ENCODE measurements at regions not wholly inside any gene's neighbourhood (a gene's known extent, or its start where the extent isn't known, plus 50 kb on each side); places are given as distances from the start of the nearest gene placed in this dataset.

- no peak for TF ChIP-seq ZBTB33 (IDR thresholded peaks at IDR 0.05)
- TF ChIP-seq SP1 (IDR thresholded peaks at IDR 0.05) = no peak
- no peak for TF ChIP-seq RXRA (IDR thresholded peaks at IDR 0.05)
Observed at GRCh38 chr11:80469871-80470270, 1029.0 kb upstream of the TENM4 start (continued).

GRCh38 chr11:80466570-80466969, 1025.7 kb upstream of the TENM4 start:
- TF ChIP-seq NR2F2 (IDR thresholded peaks at IDR 0.05) (no peak), HNF4G (IDR thresholded peaks at IDR 0.05) (no peak), ATF3 (IDR thresholded peaks at IDR 0.05) (no peak), EGR1 (IDR thresholded peaks at IDR 0.05; ENCODE audit: low read depth in 2 of 2) (no peak), CTCF (IDR thresholded peaks at IDR 0.05; ENCODE audit: low read depth, low read length, missing input control) (no peak), RXRA (IDR thresholded peaks at IDR 0.05) (no peak), MAX (IDR thresholded peaks at IDR 0.05) (no peak), JUND (IDR thresholded peaks at IDR 0.05) (no peak), FOXA1 (IDR thresholded peaks at IDR 0.05) (no peak), HNF4A (conservative IDR thresholded peaks at IDR 0.05) (no peak), SP1 (IDR thresholded peaks at IDR 0.05) (no peak)
- Histone ChIP-seq H3K27ac (ENCODE audit: low read depth in 1 of 2, low read length in 2 of 2) (no peak overlapping the region), H3K9me3 (ENCODE audit: control insufficient read depth in 4 of 4, low read length in 3 of 4) (no peaks in the 10 kb centered on the region), H3K4me1 (ENCODE audit: control insufficient read depth in 4 of 4, insufficient read depth in 4 of 4, low read length in 3 of 4) (no peaks in the 10 kb centered on the region), H3K9ac (ENCODE audit: low read depth in 1 of 2, low read length in 2 of 2) (no peak overlapping the region), H3K36me3 (ENCODE audit: control insufficient read depth in 4 of 4, insufficient read depth in 3 of 4, low read depth in 1 of 4, low read length in 3 of 4) (no peaks in the 10 kb centered on the region), H3K4me3 (ENCODE audit: low read depth in 1 of 3, low read length in 3 of 3) (no peak overlapping the region), H3K27me3 (ENCODE audit: control insufficient read depth in 4 of 4, insufficient read depth in 4 of 4, low read length in 3 of 4) (no peaks in the 10 kb centered on the region)
- DNase-seq (ENCODE audit: low spot score) = no peak
- WGBS = 72% methylated on average over 1 of the region's 1 CpG

- Histone ChIP-seq H3K27me3 (ENCODE audit: control insufficient read depth in 4 of 4, insufficient read depth in 4 of 4, low read length in 3 of 4) (no peaks in the 10 kb centered on the region), H3K4me3 (ENCODE audit: low read depth in 1 of 3, low read length in 3 of 3) (no peak overlapping the region), H3K27ac (ENCODE audit: low read depth in 1 of 2, low read length in 2 of 2) (no peak overlapping the region), H3K9ac (ENCODE audit: low read depth in 1 of 2, low read length in 2 of 2) (no peak overlapping the region), H3K9me3 (ENCODE audit: control insufficient read depth in 4 of 4, low read length in 3 of 4) (no peaks in the 10 kb centered on the region), H3K36me3 (ENCODE audit: control insufficient read depth in 4 of 4, insufficient read depth in 3 of 4, low read depth in 1 of 4, low read length in 3 of 4) (no peaks in the 10 kb centered on the region), H3K4me1 (ENCODE audit: control insufficient read depth in 4 of 4, insufficient read depth in 4 of 4, low read length in 3 of 4) (no peaks in the 10 kb centered on the region)
- WGBS = 85% methylated on average over 3 of the region's 3 CpGs
- DNase-seq (ENCODE audit: low spot score) = no peak
- TF ChIP-seq FOXA1 (IDR thresholded peaks at IDR 0.05) (no peak), ZBTB33 (IDR thresholded peaks at IDR 0.05) (no peak), RAD21 (IDR thresholded peaks at IDR 0.05) (no peak), ATF3 (IDR thresholded peaks at IDR 0.05) (no peak), EGR1 (IDR thresholded peaks at IDR 0.05; ENCODE audit: low read depth in 2 of 2) (no peak), YY1 (IDR thresholded peaks at IDR 0.05) (no peak), RXRA (IDR thresholded peaks at IDR 0.05) (no peak)
Observed at GRCh38 chr11:80462211-80462610, 1021.4 kb upstream of the TENM4 start.

All from liver (tissue), 8 donors.